Neural cell (in vitro differentiated cells): ENCODE measurements at regions not wholly inside any gene's neighbourhood (a gene's known extent, or its start where the extent isn't known, plus 50 kb on each side); places are given as distances from the start of the nearest gene placed in this dataset.

ENCODE experiments used
- H2AFZ ChIP-seq: fragments of 200-600, 300-800 bp; sonication (generic), shearing (Covaris generic); 2 replicates; pipeline ENCODE4 v1.6.0; 2014; ENCODE audit warnings: low read depth, mild to moderate bottlenecking, antibody characterized with exemption, low read length, moderate library complexity
- H3F3A ChIP-seq: fragments of 200-600 bp; shearing (Covaris generic); 2 replicates; pipeline ENCODE4 v1.6.1; 2016; ENCODE audit warnings: mild to moderate bottlenecking, moderate library complexity, mixed read lengths, antibody characterized with exemption, low read length; ENCODE audit not compliant: insufficient read depth, poor library complexity, severe bottlenecking
- H3K27ac ChIP-seq: fragments of 200-600, 300-800 bp; sonication (generic), shearing (Covaris generic); 2 replicates; pipeline ENCODE4 v1.5.1; 2014; ENCODE audit warnings: mild to moderate bottlenecking, low read length, moderate library complexity
- H3K27me3 ChIP-seq: fragments of 300-800, 200-600 bp; sonication (generic), shearing (Covaris generic); 2 replicates; pipeline ENCODE4 v1.6.0; 2014; ENCODE audit warnings: mild to moderate bottlenecking, low read depth, low read length, moderate library complexity; ENCODE audit not compliant: insufficient read depth
- H3K36me3 ChIP-seq: fragments of 300-800, 200-600 bp; sonication (generic), shearing (Covaris generic); 2 replicates; pipeline ENCODE4 v1.5.1; 2014; ENCODE audit warnings: mild to moderate bottlenecking, antibody characterized with exemption, low read length, moderate library complexity; ENCODE audit not compliant: insufficient read depth
- H3K4me2 ChIP-seq: fragments of 300-800, 200-600 bp; sonication (generic), shearing (Covaris generic); 2 replicates; pipeline ENCODE4 v1.6.0; 2014; ENCODE audit warnings: mild to moderate bottlenecking, low read length
- H3K4me3 ChIP-seq: fragments of 300-800, 200-600 bp; sonication (generic), shearing (Covaris generic); 2 replicates; pipeline ENCODE4 v1.5.1; 2014; ENCODE audit warnings: mild to moderate bottlenecking, low read length, moderate library complexity
- H3K79me2 ChIP-seq: fragments of 200-600 bp; shearing (Covaris generic); replicated peaks from 2 replicates; pipeline ENCODE4 v1.6.0; 2014; ENCODE audit warnings: mild to moderate bottlenecking, low read length, moderate library complexity; ENCODE audit not compliant: insufficient read depth
- H3K9ac ChIP-seq: fragments of 300-800, 200-600 bp; sonication (generic), shearing (Covaris generic); 2 replicates; pipeline ENCODE4 v1.6.1; 2016; ENCODE audit warnings: mild to moderate bottlenecking, low read length, mixed read lengths
- H3K9me2 ChIP-seq: fragments of 200-600 bp; shearing (Covaris generic); 2 replicates; pipeline ENCODE4 v1.6.1; 2016; ENCODE audit warnings: mild to moderate bottlenecking, low read length, mixed read lengths; ENCODE audit not compliant: insufficient read depth
- H3K9me3 ChIP-seq: fragments of 200-600, 300-800 bp; sonication (generic), shearing (Covaris generic); 2 replicates; pipeline ENCODE4 v1.6.1; 2016; ENCODE audit warnings: mild to moderate bottlenecking, mixed run types, low read length, moderate library complexity, mixed read lengths
- H4K20me1 ChIP-seq: fragments of 200-600 bp; shearing (Covaris generic); 2 replicates; pipeline ENCODE4 v1.6.1; 2016; ENCODE audit warnings: mild to moderate bottlenecking, mixed run types; ENCODE audit not compliant: insufficient read depth
- CTCF ChIP-seq: fragments of 450-650 bp; IDR thresholded peaks from 2 replicates; pipeline ENCODE4 v1.5.1; 2014; ENCODE audit warnings: antibody characterized with exemption, mild to moderate bottlenecking, moderate library complexity; ENCODE audit not compliant: poor library complexity, severe bottlenecking
- EP300 ChIP-seq: fragments of 450-650 bp; conservative IDR thresholded peaks from 2 replicates; pipeline ENCODE4 v1.6.1; 2014; ENCODE audit warnings: antibody characterized with exemption, mild to moderate bottlenecking, moderate library complexity; ENCODE audit not compliant: poor library complexity, severe bottlenecking
- EZH2 ChIP-seq: fragments of 200-600, 300-800 bp; shearing (Covaris generic), sonication (generic); IDR thresholded peaks from 2 replicates; pipeline ENCODE4 v1.6.1; 2014; ENCODE audit warnings: antibody characterized with exemption, low read length, borderline replicate concordance, mild to moderate bottlenecking; ENCODE audit not compliant: insufficient read depth, poor library complexity, severe bottlenecking
- MXI1 ChIP-seq: fragments of 450-650 bp; conservative IDR thresholded peaks from 2 replicates; pipeline ENCODE4 v1.6.1; 2014; ENCODE audit warnings: antibody characterized with exemption, mild to moderate bottlenecking; ENCODE audit not compliant: poor library complexity, severe bottlenecking
- POLR2AphosphoS5 ChIP-seq: IDR thresholded peaks from 2 replicates; pipeline ENCODE4 v1.6.1; 2012
- RAD21 ChIP-seq: fragments of 450-650 bp; conservative IDR thresholded peaks from 2 replicates; pipeline ENCODE4 v1.6.1; 2014; ENCODE audit warnings: antibody characterized with exemption, mild to moderate bottlenecking, moderate library complexity
- SMC3 ChIP-seq: fragments of 450-650 bp; conservative IDR thresholded peaks from 2 replicates; pipeline ENCODE4 v1.6.1; 2014; ENCODE audit warnings: antibody characterized with exemption, mild to moderate bottlenecking, moderate library complexity; ENCODE audit not compliant: poor library complexity
- TAF1 ChIP-seq: IDR thresholded peaks from 2 replicates; pipeline ENCODE4 v1.6.1; 2012; ENCODE audit warnings: low read depth
- TF ChIP-seq, protein P1 (sequence below): IDR thresholded peaks from 2 replicates; pipeline ENCODE4 v1.6.1; 2012; ENCODE audit warnings: borderline replicate concordance

GRCh38 chr10:123494301-123494808 lies 171.8 kb upstream of the GPR26 start:
- Histone ChIP-seq H3K9ac (no peak overlapping the region), H3K9me2 (no peaks in the 10 kb centered on the region), H3K27ac (no peak overlapping the region), H3K36me3 (no peaks in the 10 kb centered on the region), H4K20me1 (no peaks in the 10 kb centered on the region), H3K4me3 (no peak overlapping the region), H3K27me3 (no peaks in the 10 kb centered on the region), H3F3A (no peaks in the 10 kb centered on the region), H3K9me3 (no peaks in the 10 kb centered on the region), H3K79me2 (no peaks in the 10 kb centered on the region), H2AFZ (no peak overlapping the region), H3K4me2 (no peak overlapping the region)
- TF ChIP-seq RAD21 (no peak), MXI1 (no peak), CTCF (no peak), TAF1 (no peak), EP300 (no peak), POLR2AphosphoS5 (no peak), SMC3 (no peak), EZH2 (no peak)
- TF ChIP-seq, protein P1, sequence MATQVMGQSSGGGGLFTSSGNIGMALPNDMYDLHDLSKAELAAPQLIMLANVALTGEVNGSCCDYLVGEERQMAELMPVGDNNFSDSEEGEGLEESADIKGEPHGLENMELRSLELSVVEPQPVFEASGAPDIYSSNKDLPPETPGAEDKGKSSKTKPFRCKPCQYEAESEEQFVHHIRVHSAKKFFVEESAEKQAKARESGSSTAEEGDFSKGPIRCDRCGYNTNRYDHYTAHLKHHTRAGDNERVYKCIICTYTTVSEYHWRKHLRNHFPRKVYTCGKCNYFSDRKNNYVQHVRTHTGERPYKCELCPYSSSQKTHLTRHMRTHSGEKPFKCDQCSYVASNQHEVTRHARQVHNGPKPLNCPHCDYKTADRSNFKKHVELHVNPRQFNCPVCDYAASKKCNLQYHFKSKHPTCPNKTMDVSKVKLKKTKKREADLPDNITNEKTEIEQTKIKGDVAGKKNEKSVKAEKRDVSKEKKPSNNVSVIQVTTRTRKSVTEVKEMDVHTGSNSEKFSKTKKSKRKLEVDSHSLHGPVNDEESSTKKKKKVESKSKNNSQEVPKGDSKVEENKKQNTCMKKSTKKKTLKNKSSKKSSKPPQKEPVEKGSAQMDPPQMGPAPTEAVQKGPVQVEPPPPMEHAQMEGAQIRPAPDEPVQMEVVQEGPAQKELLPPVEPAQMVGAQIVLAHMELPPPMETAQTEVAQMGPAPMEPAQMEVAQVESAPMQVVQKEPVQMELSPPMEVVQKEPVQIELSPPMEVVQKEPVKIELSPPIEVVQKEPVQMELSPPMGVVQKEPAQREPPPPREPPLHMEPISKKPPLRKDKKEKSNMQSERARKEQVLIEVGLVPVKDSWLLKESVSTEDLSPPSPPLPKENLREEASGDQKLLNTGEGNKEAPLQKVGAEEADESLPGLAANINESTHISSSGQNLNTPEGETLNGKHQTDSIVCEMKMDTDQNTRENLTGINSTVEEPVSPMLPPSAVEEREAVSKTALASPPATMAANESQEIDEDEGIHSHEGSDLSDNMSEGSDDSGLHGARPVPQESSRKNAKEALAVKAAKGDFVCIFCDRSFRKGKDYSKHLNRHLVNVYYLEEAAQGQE = no peak

DNA sequence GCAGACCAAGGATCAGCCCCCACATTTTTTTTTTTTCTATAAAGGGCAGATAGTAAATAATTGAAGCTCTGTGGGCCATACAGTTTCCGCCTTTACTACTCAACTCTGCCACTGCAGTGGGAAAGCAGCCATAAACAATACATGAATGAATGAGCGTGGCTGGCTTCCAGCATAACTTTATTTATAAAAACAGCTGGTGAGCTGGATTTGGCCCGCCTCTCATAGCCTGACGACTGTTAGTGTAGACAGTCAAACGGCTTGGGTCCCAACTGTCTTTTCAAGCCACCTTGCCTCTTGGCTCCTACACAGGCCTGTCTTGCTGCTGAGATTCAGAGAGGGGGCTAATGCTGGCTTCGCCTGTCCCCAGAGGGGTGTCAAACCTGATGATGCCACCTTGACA lies 169.8 kb upstream of the GPR26 start:
- Histone ChIP-seq H3K79me2 (no peaks in the 10 kb centered on the region), H3K27me3 (no peaks in the 10 kb centered on the region), H3K36me3 (no peaks in the 10 kb centered on the region), H3F3A (no peaks in the 10 kb centered on the region), H3K4me2 (no peak overlapping the region), H3K9me3 (no peaks in the 10 kb centered on the region), H3K9ac (no peak overlapping the region), H3K9me2 (no peaks in the 10 kb centered on the region), H4K20me1 (no peaks in the 10 kb centered on the region), H3K27ac (no peak overlapping the region), H3K4me3 (no peak overlapping the region), H2AFZ (no peak overlapping the region)
- TF ChIP-seq CTCF = no peak
- TF ChIP-seq SMC3 = no peak
